Sigmoid colon (tissue), 6 donors: ENCODE measurements at regions not wholly inside any gene's neighbourhood (a gene's known extent, or its start where the extent isn't known, plus 50 kb on each side); places are given as distances from the start of the nearest gene placed in this dataset.

Source experiments
- DNase-seq: peaks from one replicate; pipeline ENCODE4 v3.0.0-alpha.2; 2019
- H3K27ac ChIP-seq, 4 donors: fragments of 200-600 bp; sonication (generic); one replicate each; pipeline ENCODE4 v1.5.1; 2016 to 2019; ENCODE audit warnings: mild to moderate bottlenecking in 1 of 4
- H3K27me3 ChIP-seq, 3 donors: fragments of 200-600 bp; sonication (generic); one replicate each; pipeline ENCODE4 v1.5.1; 2019; ENCODE audit warnings: mild to moderate bottlenecking in 1 of 3
- H3K36me3 ChIP-seq, 4 donors: fragments of 200-600 bp; sonication (generic); one replicate each; pipeline ENCODE4 v1.5.1; 2016 to 2019
- H3K4me1 ChIP-seq, 4 donors: fragments of 200-600 bp; sonication (generic); one replicate each; pipeline ENCODE4 v1.5.1; 2017 to 2019
- H3K4me3 ChIP-seq, 4 donors: fragments of 200-600 bp; sonication (generic); one replicate each; pipeline ENCODE4 v1.5.1; 2017 to 2019; ENCODE audit warnings: mild to moderate bottlenecking in 2 of 4, moderate library complexity in 1 of 4
- H3K9me3 ChIP-seq, 4 donors: fragments of 200-600 bp in 3 of 4; sonication (generic) in 3 of 4; one replicate each; pipeline versions ENCODE4 v1.5.1 to v1.6.1; 2013 to 2019
- EP300 ChIP-seq, 4 donors: sonication (generic); formaldehyde crosslinking; IDR thresholded peaks; one replicate each; pipeline ENCODE4 v1.6.1; 2017; ENCODE audit warnings: antibody characterized with exemption in 4 of 4
- POLR2A ChIP-seq, 2 donors: fragments of 450-650 bp; IDR thresholded peaks; one replicate each; pipeline ENCODE4 v1.6.1; 2016; ENCODE audit warnings: antibody characterized with exemption in 2 of 2, mild to moderate bottlenecking in 2 of 2, moderate library complexity in 2 of 2
- POLR2AphosphoS5 ChIP-seq, 4 donors: sonication (generic); formaldehyde crosslinking; IDR thresholded peaks; one replicate each; pipeline ENCODE4 v1.6.1; 2017; ENCODE audit warnings: antibody characterized with exemption in 4 of 4
- WGBS, 2 donors: extraction: QIAGEN DNeasy Blood & Tissue Kit; methylation state at CpG; one replicate each; pipeline ENCODE4 v1.1.7; 2013; 5-methylcytosine and 5-hydroxymethylcytosine counted together
- intact Hi-C: fragments of 100-400 bp; cut with DNase I; formaldehyde crosslinking; loops from one replicate; pipeline ENCODE4 v1.15.1; 2023
- TF ChIP-seq, protein P1 (sequence below), 4 experiments: fragments of 450-650 bp in 3 of 4; fragments of 200-600 bp in 1 of 4; IDR thresholded peaks; one replicate each; pipeline ENCODE4 v1.5.1; 2016 to 2019; ENCODE audit warnings: antibody characterized with exemption in 4 of 4, mild to moderate bottlenecking in 3 of 4, moderate library complexity in 2 of 4
- donor health status: healthy with polysubstance abuse.
- donor health status: healthy.

DNA sequence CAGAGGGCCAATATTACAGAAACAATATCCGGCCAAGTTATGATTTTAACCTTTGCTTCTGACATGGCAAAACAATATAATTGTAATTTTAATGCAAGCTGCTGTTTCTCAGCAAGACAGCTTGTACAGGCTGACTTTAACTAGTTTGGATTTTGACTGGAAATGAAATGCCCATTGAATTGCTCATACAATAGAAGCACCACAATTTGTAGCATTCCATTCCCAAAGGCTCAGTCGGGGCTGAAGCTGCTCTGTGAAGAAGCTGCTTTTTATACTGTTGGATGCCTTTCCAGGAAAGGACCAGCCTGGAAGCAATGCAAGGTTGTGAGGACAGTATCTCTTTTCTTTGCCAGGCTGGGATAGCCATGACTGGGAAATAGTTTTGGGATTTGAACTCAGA, 677.0 kb upstream of the FANCL start:
- Histone ChIP-seq H3K9me3 (no peaks in the 10 kb centered on the region), H3K4me1 (peaks cover 0 to 11% (median 9%) of the 10 kb centered on the region in 4 donors), H3K4me3 (no peak overlapping the region), H3K27ac (no peak overlapping the region), H3K36me3 (no peaks in the 10 kb centered on the region), H3K27me3 (no peaks in the 10 kb centered on the region)
- intact Hi-C loops = no loop called here
- no peak for DNase-seq
- WGBS, 2 donors = 70 to 75% methylated on average over 2 of the region's 2 CpGs
- TF ChIP-seq, protein P1, sequence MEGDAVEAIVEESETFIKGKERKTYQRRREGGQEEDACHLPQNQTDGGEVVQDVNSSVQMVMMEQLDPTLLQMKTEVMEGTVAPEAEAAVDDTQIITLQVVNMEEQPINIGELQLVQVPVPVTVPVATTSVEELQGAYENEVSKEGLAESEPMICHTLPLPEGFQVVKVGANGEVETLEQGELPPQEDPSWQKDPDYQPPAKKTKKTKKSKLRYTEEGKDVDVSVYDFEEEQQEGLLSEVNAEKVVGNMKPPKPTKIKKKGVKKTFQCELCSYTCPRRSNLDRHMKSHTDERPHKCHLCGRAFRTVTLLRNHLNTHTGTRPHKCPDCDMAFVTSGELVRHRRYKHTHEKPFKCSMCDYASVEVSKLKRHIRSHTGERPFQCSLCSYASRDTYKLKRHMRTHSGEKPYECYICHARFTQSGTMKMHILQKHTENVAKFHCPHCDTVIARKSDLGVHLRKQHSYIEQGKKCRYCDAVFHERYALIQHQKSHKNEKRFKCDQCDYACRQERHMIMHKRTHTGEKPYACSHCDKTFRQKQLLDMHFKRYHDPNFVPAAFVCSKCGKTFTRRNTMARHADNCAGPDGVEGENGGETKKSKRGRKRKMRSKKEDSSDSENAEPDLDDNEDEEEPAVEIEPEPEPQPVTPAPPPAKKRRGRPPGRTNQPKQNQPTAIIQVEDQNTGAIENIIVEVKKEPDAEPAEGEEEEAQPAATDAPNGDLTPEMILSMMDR (IDR thresholded peaks at IDR 0.05) = no peak
- TF ChIP-seq POLR2A (IDR thresholded peaks at IDR 0.05) = no peak
- no peak for TF ChIP-seq POLR2AphosphoS5 (IDR thresholded peaks at IDR 0.05)
- no peak for TF ChIP-seq EP300 (IDR thresholded peaks at IDR 0.05)

DNA sequence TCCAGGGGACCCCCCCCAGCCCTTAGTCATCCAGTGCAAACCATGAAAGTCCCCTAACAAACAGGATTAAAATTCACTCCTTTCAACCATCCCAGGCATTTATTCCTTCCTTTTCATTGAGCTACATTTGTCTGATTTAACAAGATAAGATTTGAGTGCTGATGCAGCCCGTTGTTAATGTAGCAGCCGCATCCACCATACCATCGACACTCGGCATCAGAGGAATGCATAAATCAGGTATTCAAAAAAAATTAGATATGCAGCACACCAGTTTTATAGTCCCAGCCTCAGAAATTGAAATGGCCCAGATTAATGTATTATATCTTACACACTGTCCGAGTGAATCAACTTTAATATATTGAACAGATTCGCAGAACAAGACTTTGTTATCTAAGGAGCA, 676.5 kb upstream of the FANCL start:
- Histone ChIP-seq H3K27me3 (no peaks in the 10 kb centered on the region), H3K9me3 (no peaks in the 10 kb centered on the region), H3K36me3 (no peaks in the 10 kb centered on the region), H3K4me3 (no peak overlapping the region), H3K27ac (no peak overlapping the region), H3K4me1 (peaks cover 0 to 11% (median 9%) of the 10 kb centered on the region in 4 donors)
- TF ChIP-seq POLR2AphosphoS5 (IDR thresholded peaks at IDR 0.05) = no peak
- TF ChIP-seq POLR2A (IDR thresholded peaks at IDR 0.05) = no peak
- TF ChIP-seq, protein P1 (IDR thresholded peaks at IDR 0.05) = no peak
- no peak for TF ChIP-seq EP300 (IDR thresholded peaks at IDR 0.05)
- DNase-seq = no peak
- 85 to 95% methylated on average over 6 of the region's 6 CpGs for WGBS, 2 donors
- intact Hi-C loops = no loop called here

DNA sequence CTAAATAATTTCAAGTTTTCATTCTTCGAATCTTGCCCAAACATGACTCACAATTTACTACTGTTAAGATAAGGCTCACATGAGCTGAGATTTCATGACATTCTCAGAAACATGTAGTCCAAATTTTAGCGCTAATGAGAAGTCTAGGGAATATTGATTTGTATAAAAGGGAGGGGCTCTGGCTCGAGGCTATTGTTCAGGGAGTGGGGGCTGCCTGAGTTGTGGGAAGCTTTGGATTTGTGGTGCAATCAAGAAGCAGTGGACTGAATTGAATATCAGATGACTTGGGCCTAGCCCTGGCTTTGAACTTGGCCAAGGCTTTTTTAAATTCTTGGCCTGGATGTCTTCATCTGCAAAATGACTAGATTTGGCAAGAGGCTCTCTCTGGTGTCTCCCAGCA, 674.9 kb upstream of the FANCL start:
- H3K9me3 ChIP-seq = no peaks in the 10 kb centered on the region
- intact Hi-C loops = no loop called here

DNA sequence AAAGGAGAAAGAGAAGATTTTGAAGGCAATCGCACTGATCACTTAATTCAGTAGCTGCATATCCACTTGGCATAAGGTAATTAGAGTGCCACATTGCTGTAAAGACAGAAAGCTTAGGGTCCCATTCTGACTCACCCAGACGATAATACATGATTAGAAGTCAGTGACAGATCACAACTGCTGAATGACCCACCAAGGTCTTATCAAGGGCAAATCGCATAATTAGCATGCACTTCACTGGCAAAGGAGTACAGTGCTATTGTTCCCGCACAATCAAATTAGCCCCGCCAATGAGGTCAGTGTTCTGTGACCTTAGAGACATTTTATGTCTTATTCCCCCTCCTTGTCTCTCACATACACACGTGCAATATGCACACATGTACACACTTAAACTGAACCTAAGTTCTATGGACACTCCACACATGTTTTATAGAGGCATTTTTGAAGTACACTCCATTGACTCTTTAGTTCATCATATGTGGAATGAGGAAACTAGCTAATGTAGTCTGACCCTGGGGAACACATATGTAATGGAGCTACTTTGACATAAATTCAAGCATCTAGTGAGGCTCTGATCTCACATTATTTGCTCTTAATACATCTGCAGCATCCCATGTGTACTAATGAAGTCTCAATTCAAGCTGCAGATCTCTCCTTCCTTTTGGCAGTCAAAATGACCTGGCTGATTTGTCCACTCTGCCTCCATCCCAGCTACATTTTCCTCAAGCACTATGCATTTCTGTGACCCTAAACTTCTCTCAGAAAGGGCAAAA, 673.8 kb upstream of the FANCL start:
- Histone ChIP-seq H3K9me3 (no peaks in the 10 kb centered on the region), H3K27me3 (no peaks in the 10 kb centered on the region), H3K4me1 (peaks cover 0 to 11% (median 9%) of the 10 kb centered on the region in 4 donors), H3K36me3 (no peaks in the 10 kb centered on the region), H3K27ac (no peak overlapping the region), H3K4me3 (no peak overlapping the region)
- WGBS, 2 donors = 81 to 91% methylated on average over 6 of the region's 6 CpGs
- TF ChIP-seq POLR2AphosphoS5 (IDR thresholded peaks at IDR 0.05) (no peak), POLR2A (IDR thresholded peaks at IDR 0.05) (no peak), EP300 (IDR thresholded peaks at IDR 0.05) (no peak)
- TF ChIP-seq, protein P1 (IDR thresholded peaks at IDR 0.05) = no peak
- intact Hi-C loops = no loop called here
- DNase-seq = no peak

More for the DNA sequence above, 674.9 kb upstream of the FANCL start:
- TF ChIP-seq, protein P1 (IDR thresholded peaks at IDR 0.05) = no peak
- no peak for TF ChIP-seq POLR2A (IDR thresholded peaks at IDR 0.05)
- no peak for TF ChIP-seq POLR2AphosphoS5 (IDR thresholded peaks at IDR 0.05)
- TF ChIP-seq EP300 (IDR thresholded peaks at IDR 0.05) = no peak
- DNase-seq = no peak
- no peaks in the 10 kb centered on the region for H3K27me3 ChIP-seq
- WGBS, 2 donors = 69 to 73% methylated on average over 3 of the region's 3 CpGs
- H3K4me1 ChIP-seq = peaks cover 0 to 11% (median 9%) of the 10 kb centered on the region in 4 donors
- H3K36me3 ChIP-seq = no peaks in the 10 kb centered on the region
- H3K27ac ChIP-seq = no peak overlapping the region
- H3K4me3 ChIP-seq = no peak overlapping the region
